Left colon (tissue), 2 donors: ENCODE measurements at regions not wholly inside any gene's neighbourhood (a gene's known extent, or its start where the extent isn't known, plus 50 kb on each side); places are given as distances from the start of the nearest gene placed in this dataset.
"Not testable (repeated sequence)": the region's sequence is repeated elsewhere in the genome, so short reads cannot be mapped to it uniquely, and the experiment has no call there.

Source experiments
- ATAC-seq: fragments of 200-7000 bp; cut with Tn5 transposase; one replicate; pipeline ENCODE4 v1.9.1; 2020; ENCODE audit warnings: mild to moderate bottlenecking, moderate library complexity
- DNase-seq, 2 donors: peaks; one replicate each; pipeline ENCODE4 v3.0.0-alpha.2; 2020
- intact Hi-C, 2 donors: fragments of 100-400 bp; cut with DNase I in 1 of 2; cut with micrococcal nuclease in 1 of 2; formaldehyde crosslinking; loops; one replicate each; pipeline versions ENCODE4 v1.11.2 to v1.14.0; 2022; cut with DNase I, micrococcal nuclease
- donor health status: DM: no; HTN: no; CAD: no.
- donor health status: DM: yes; HTN: yes; CAD: no.

DNA sequence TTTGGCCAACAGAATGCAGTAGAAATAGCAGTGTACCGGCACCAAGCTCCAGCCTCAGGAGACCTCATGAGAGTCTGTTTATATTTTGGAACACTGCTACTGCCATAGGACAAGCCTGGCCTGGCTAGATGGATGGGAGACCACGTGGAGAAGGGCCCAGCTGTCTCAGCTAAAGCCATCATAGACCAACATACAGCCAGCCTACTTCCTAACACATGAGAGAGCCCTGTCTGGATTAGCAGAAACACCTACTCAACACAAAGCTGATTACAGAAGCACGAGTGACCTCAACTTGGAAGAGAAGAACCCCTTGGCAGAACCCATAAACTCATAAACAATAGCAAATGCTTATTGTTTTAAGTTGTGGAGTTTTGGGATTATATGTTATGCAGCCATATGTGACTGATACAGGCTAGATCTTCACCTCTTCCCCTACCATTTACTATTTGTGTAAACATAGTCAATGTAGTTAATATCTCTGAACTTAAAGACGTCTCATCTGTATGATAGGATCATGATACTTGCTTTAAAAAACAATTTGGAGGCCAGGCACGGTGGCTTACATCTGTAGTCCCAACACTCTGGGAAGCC, 199.4 kb upstream of the ZNF217 start:
- intact Hi-C loops = no loop called here
- no peak for DNase-seq
- ATAC-seq = no peak

GRCh38 chr20:53789989-53790675, 196.5 kb upstream of the ZNF217 start:
- DNase-seq (no peak), ATAC-seq (no peak)
- intact Hi-C loops = no loop called here

DNA sequence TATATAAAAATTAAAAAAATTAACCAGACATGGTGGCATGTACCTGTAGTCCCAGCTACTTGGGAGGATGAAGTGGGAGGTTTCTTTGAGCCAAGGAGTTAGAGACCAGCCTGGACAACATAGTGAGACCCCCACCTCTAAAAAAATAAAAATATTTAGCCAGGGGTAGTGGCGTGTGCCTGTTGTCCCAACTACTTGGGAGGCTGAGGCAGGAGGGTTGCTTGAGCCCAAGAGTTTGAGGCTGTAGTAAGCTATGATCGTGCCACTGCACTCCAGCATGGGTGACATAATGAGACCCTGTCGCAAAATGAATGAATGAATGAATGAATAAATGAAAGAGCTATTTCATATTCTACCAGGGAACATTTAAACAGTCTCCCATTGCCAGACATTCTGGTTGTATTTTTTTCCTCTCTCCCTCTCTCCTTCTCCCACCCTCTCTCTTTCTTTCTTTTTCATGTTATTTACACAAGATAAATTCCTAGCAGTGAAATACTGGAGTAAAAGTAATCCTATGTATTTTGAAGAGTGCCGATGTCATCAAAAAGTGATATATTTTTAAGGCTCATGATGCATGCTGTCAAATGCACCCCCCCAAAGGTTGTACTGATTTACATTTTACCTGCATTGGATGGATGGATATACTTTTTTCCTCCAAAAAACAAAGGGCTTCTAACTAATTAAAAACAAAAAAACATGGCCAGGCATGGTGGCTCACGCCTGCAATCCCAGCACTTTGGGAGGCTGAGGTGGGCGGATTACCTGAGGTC, 194.8 kb upstream of the ZNF217 start:
- DNase-seq (no peak), ATAC-seq (no peak)
- intact Hi-C loops = no loop called here

DNA sequence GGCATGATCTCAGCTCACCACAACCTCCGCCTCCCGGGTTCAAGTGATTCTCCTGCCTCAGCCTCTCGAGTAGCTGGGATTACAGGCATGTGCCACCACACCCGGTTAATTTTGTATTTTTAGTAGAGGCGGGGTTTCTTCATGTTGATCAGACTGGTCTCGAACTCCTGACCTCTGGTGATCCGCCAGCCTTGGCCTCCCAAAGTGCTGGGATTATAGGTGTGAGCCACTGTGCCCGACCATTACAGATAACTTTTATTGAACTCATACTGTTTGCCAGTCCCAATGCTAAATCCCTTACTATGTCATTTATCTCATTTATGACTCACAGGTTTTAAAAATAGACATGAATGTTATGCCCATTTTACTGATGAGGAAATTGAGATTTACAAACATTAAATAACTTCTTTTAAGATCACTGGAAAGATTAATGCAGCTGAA, 193.9 kb upstream of the ZNF217 start:
- intact Hi-C loops = not testable (repeated sequence)
- ATAC-seq = peak; percentile 41
- peak in 1 of 2 donors; percentile 33 for DNase-seq

- intact Hi-C loops = no loop called here
- ATAC-seq (peak; percentile 84), DNase-seq (no peak)
Observed at GRCh38 chr20:53786445-53787267, 193.0 kb upstream of the ZNF217 start.

- DNase-seq (no peak), ATAC-seq (no peak)
- intact Hi-C loops = no loop called here
Observed at GRCh38 chr20:53786071-53786444, 192.4 kb upstream of the ZNF217 start.

DNA sequence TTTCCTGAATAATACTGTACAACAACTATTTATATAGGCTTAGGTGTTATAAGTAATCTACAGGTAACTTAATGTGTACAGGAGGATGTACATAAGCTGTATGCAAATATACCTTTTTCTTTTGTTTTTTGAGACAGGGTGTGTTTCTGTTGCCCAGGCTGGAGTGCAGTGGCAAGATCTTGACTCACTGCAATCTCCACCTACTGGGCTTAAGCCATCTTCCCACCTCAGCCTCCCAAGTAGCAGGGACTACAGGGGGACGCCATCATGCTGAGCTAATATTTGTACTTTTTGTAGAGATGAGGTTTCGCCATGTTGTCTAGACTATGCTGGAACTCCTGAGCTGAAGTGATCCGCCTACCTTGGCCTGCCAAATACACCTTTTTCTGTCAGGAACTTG, 191.7 kb upstream of the ZNF217 start:
- ATAC-seq = peak; percentile 31
- DNase-seq = no peak
- intact Hi-C loops = no loop called here

DNA sequence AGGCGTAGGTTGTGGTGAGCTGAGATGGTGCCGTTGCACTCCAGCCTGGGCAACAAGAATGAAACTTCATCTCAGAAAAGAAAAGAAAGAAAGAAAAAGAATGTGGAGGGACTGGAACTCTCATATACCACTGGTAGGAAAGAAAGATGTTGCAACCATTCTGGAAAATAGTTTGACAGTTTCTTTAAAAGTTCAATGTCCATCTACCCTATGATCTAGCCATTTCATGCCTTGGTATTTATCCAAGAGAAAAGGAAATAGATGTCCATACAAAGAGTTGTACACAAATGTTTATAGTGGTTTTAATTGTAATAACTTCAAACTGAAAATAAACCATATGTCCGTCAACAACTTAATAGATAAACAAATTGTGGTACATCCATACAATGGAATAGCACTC, 190.1 kb upstream of the ZNF217 start:
- DNase-seq (no peak), ATAC-seq (no peak)
- intact Hi-C loops = no loop called here

GRCh38 chr20:53782612-53783246, 189.1 kb upstream of the ZNF217 start:
- intact Hi-C loops = no loop called here
- no peak for DNase-seq
- ATAC-seq = no peak

DNA sequence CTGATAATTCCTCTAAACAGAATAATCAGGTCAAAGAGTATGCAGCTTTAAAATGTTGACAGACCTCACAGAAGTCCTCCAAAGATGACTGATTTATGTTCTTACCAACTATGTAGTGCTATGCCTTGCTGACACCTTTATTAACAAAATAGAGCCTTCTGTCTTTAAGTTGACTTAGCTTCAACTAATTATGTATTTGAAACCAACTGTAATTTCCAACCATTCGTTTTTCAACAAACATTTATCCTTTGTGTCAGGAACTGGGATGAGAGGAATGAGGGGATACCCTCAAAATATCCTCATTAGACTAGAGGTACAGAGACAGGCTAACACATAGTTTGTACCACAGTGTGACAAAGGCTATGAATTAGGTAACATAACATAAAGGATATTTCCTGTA, 186.2 kb upstream of the ZNF217 start:
- ATAC-seq (no peak), DNase-seq (no peak)
- intact Hi-C loops = no loop called here

DNA sequence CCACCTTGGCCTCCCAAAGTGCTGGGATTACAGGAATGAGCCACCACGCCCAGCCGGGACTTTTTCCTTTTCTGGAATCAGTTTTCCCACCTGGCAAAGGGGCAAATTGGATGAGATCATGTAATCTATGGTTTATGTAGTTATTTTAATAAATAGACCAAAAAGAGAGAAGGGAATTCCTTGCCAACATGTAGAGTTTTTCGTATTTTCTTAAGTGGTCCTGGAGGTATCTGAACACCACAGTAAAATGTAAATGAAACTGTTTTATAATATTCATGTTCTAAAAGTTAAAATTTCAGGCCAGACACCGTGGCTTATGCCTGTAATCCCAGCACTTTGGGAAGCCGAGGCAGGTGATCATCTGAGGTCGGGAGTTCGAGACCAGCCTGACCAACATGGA, 185.1 kb upstream of the ZNF217 start:
- intact Hi-C loops = no loop called here
- DNase-seq (no peak), ATAC-seq (no peak)

- no peak for ATAC-seq
- intact Hi-C loops = no loop called here
- DNase-seq = no peak
Observed at GRCh38 chr20:53778041-53778516, 184.4 kb upstream of the ZNF217 start.

- intact Hi-C loops, DNase-seq, ATAC-seq: not testable (repeated sequence)
Observed at GRCh38 chr20:53777402-53777801, 183.8 kb upstream of the ZNF217 start.

- DNase-seq (no peak), ATAC-seq (no peak)
- intact Hi-C loops = no loop called here
Observed at GRCh38 chr20:53776858-53777257, 183.2 kb upstream of the ZNF217 start.

GRCh38 chr20:53774461-53775203, 181.0 kb upstream of the ZNF217 start:
- ATAC-seq = no peak
- intact Hi-C loops = no loop called here
- no peak for DNase-seq

- DNase-seq = no peak
Observed at GRCh38 chr20:53773792-53774401, 180.3 kb upstream of the ZNF217 start.

DNA sequence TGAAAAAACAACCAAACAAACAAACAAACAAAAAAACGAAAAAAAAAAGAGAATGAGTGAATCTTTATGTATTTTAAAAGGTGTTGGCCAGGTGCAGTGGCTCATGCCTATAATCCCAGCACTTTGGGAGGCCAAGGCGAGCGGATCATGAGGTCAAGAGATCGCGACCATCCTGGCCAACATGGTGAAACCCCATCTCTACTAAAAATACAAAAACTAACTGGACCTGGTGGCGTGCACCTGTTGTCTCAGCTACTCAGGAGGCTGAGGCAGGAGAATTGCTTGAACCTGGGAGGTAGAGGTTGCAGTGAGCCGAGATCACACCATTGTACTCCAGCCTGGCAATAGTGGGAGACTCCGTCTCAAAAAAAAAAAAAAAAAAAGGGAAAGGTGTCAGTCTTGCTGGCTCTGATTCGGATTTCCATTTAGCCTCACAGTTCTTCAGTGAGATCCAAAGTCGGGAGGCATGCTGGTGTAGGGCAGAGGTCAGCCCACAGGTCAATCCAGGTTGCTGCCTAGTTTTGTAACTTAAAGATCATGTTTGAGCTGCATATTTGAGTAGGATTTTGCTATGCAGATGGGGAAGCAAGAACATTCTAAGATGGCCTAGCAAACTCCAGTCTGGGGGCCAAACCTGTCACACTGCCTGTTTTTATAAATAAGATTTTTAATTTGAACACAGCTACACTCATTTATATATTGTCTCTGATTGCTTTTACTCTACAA, 179.6 kb upstream of the ZNF217 start:
- ATAC-seq, intact Hi-C loops, DNase-seq: not testable (repeated sequence)

More at GRCh38 chr20:53773792-53774401, 180.3 kb upstream of the ZNF217 start:
- intact Hi-C loops = no loop called here
- peak; percentile 28 for ATAC-seq
